ENCODE measurements at regions not wholly inside any gene's neighbourhood (a gene's known extent, or its start where the extent isn't known, plus 50 kb on each side); places are given as distances from the start of the nearest gene placed in this dataset.

GRCh38 chr10:29141761-29142160 is 147.1 kb upstream of the LYZL1 start:
- DNase-seq (ENCODE audit: low spot score) (no peak), FAIRE-seq (no peak)

- FAIRE-seq (no peak), DNase-seq (ENCODE audit: low spot score) (no peak)
Observed at GRCh38 chr10:29142516-29143314, 146.2 kb upstream of the LYZL1 start.

GRCh38 chr10:29144126-29144525 is 144.7 kb upstream of the LYZL1 start:
- FAIRE-seq (no peak), DNase-seq (ENCODE audit: low spot score) (no peak)

GRCh38 chr10:29146311-29147100 is 142.4 kb upstream of the LYZL1 start:
- FAIRE-seq (peak; percentile 58), DNase-seq (ENCODE audit: low spot score) (no peak)

GRCh38 chr10:29150010-29150409 is 138.9 kb upstream of the LYZL1 start:
- FAIRE-seq, result no peak
- no peak for DNase-seq (ENCODE audit: low spot score)

GRCh38 chr10:29151005-29151404 is 137.9 kb upstream of the LYZL1 start:
- DNase-seq (ENCODE audit: low spot score) (no peak), FAIRE-seq (no peak)

- DNase-seq (ENCODE audit: low spot score), result no peak
- FAIRE-seq, result peak; percentile 82
Observed at GRCh38 chr10:29157321-29157720, 131.5 kb upstream of the LYZL1 start.

GRCh38 chr10:29158066-29158465 is 130.8 kb upstream of the LYZL1 start:
- FAIRE-seq (no peak), DNase-seq (ENCODE audit: low spot score) (no peak)

GRCh38 chr10:29160150-29160617 is 128.7 kb upstream of the LYZL1 start:
- FAIRE-seq, result peak; percentile 71
- peak; percentile 93 for DNase-seq (ENCODE audit: low spot score)

- peak; percentile 27 for DNase-seq (ENCODE audit: low spot score)
- FAIRE-seq, result no peak
Observed at GRCh38 chr10:29163746-29164145, 125.1 kb upstream of the LYZL1 start.

GRCh38 chr10:29166713-29167112 is 122.2 kb upstream of the LYZL1 start:
- FAIRE-seq (no peak), DNase-seq (ENCODE audit: low spot score) (no peak)

GRCh38 chr10:29169021-29169420 is 119.8 kb upstream of the LYZL1 start:
- FAIRE-seq (no peak), DNase-seq (ENCODE audit: low spot score) (no peak)

- FAIRE-seq, result no peak
- no peak for DNase-seq (ENCODE audit: low spot score)
Observed at GRCh38 chr10:29171717-29172116, 117.2 kb upstream of the LYZL1 start.

- DNase-seq (ENCODE audit: low spot score) (no peak), FAIRE-seq (no peak)
Observed at GRCh38 chr10:29174389-29174788, 114.5 kb upstream of the LYZL1 start.

GRCh38 chr10:29176845-29177832 is 111.7 kb upstream of the LYZL1 start:
- no peak for DNase-seq (ENCODE audit: low spot score)
- no peak for FAIRE-seq

GRCh38 chr10:29181936-29182335 is 106.9 kb upstream of the LYZL1 start:
- DNase-seq (ENCODE audit: low spot score) (no peak), FAIRE-seq (no peak)

GRCh38 chr10:29183301-29183945 is 105.4 kb upstream of the LYZL1 start:
- DNase-seq (ENCODE audit: low spot score), result no peak
- FAIRE-seq, result no peak

GRCh38 chr10:29184205-29185000 is 104.5 kb upstream of the LYZL1 start:
- DNase-seq (ENCODE audit: low spot score) (no peak), FAIRE-seq (no peak)

- FAIRE-seq (no peak), DNase-seq (ENCODE audit: low spot score) (no peak)
Observed at GRCh38 chr10:29185050-29185449, 103.8 kb upstream of the LYZL1 start.

GRCh38 chr10:29186221-29186620 is 102.6 kb upstream of the LYZL1 start:
- DNase-seq (ENCODE audit: low spot score) (peak; percentile 36), FAIRE-seq (no peak)

Measured in urothelium cell line (cell line).